Caki2 (cell line): ENCODE measurements at regions not wholly inside any gene's neighbourhood (a gene's known extent, or its start where the extent isn't known, plus 50 kb on each side); places are given as distances from the start of the nearest gene placed in this dataset.
"Not testable (repeated sequence)": the region's sequence is repeated elsewhere in the genome, so short reads cannot be mapped to it uniquely, and the experiment has no call there.

Source experiments
- DNase-seq: peaks from one replicate; pipeline ENCODE4 v3.0.0-alpha.2; 2015; ENCODE audit warnings: low read depth
- in situ Hi-C: cut with HindIII; loops from 2 replicates; pipeline ENCODE4 v1.10.0; 2016; ENCODE audit warnings: low sequenced_read_pairs, low pct_unique_long_range_greater_than_20kb, mixed read lengths

DNA sequence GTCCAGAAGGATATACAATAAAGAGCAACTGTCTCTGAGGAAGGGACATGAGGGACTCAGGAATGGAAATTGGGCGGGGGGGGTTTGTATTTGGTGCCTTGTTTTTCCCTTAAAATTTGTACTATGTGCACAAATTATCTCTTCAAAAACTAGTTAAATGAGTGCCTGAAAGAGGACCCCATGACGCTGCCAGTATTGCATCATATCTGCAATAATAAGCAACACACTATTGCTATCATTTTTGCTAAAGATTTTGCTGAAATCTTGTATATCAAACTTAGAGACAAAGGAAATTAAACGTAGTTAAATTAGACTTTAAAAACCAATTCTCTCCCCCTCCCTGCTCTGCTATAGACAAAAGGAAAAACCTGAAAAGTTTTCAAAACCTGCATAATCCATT, 89.7 kb upstream of the SLC30A5 start:
- no peak for DNase-seq

DNA sequence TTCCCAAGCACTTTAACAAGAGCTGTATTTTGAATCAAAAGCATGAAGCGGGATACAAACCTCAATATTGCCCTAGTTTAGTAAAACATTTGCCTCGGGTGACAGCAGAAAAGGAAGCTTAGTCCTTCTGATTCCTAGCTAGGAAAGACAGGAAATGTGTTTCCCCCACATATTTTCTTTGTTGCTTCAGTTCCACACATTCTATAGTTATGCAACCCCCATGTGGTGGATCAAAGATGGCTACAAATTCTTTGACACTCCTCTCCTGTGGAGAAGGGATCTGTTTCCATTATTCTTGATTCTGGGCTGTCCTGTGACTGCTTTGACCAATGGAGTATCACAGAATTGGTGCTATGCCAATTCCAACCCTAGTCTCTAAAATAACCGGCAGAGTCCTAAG, 89.1 kb upstream of the SLC30A5 start:
- DNase-seq = no peak
- in situ Hi-C loops = no loop called here

More for the DNA sequence above, 89.7 kb upstream of the SLC30A5 start:
- in situ Hi-C loops = no loop called here

DNA sequence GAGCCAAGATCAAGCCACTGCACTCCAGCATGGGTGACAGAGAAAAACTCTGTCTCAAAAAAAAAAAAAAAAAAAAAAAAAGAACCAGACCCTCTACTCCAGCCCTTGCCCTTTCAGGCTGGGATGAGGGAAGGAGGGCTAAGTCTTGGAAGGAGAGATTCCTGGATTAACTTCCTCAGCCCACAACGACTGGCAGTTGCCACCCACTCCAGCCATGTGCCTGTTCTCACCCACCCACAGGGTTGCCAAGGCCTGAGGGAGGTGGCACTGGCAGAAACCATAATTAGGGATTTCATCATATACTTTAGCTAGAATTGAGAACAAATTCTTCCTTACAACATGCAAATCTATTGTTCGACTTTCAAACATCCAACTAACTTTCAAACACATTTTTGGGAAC, 87.8 kb upstream of the SLC30A5 start:
- in situ Hi-C loops = no loop called here
- DNase-seq = no peak

DNA sequence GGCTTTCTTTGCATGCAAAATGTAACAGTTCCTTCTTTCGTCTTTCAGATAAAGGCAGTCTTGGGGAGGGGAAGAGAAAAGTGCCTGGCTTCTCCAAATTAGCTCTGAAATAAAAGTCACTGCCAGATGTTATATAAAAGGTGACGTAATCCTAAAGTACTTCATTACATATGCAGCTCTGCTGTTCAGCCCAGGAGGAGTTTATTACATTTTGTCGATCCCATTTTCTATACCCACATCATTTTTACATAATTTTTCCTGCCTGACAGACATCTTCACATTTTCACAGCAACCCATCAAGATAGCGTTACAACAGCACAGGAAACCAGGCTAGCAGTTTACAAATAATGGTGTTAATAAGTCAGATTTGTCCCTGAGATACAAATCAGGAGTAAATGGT, 86.7 kb upstream of the SLC30A5 start:
- no peak for DNase-seq
- in situ Hi-C loops = no loop called here

DNA sequence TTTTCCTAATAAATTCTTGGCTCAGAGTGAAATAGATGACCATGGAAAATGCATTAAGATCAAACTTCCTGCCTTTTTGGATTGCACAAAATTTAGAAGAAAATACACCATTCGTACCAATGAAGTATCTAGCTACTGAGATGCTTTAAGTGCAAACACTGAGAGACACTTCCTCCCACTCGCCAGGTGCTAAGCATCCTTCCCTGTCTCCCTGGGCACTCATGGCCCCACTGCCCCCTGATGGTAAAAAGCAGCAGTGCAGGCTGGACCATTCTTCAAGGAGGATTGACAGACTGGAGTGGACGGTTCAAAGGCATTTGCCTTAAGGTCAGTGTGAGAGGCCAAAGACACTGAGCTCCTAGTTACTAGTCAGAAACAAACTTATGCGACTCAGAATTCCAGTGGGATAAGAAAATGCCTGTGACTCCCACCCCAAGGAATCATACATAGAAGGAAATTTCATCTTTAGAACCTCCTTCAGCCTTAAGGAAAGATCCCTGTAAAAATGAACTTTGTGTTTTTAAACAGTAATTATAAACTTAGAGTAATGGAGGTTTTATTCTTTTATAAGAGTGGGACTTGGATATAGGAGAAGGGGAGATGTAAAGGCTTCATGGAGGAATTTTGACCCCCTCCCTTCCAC, 86.0 kb upstream of the SLC30A5 start:
- in situ Hi-C loops = no loop called here
- peak; percentile 33 for DNase-seq

DNA sequence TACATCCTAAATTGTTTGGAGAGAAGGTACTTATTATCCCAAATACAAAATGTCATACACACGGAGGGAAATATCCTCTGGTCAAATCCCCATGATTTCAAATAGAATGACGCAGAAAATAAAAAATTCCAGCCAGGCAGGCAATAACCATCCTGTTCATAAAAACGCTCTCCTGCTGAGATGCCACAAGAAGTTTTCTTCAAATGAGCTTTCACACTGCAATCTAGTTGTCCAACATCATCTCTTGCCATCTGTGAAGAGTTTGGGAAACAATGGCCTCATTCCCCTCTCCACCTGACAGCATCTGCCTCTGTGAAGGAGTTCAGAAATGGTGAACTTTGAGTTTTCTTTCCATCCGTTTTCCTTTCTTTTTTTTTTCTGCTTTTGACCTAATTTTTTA, 83.3 kb upstream of the SLC30A5 start:
- in situ Hi-C loops = no loop called here
- DNase-seq = no peak

DNA sequence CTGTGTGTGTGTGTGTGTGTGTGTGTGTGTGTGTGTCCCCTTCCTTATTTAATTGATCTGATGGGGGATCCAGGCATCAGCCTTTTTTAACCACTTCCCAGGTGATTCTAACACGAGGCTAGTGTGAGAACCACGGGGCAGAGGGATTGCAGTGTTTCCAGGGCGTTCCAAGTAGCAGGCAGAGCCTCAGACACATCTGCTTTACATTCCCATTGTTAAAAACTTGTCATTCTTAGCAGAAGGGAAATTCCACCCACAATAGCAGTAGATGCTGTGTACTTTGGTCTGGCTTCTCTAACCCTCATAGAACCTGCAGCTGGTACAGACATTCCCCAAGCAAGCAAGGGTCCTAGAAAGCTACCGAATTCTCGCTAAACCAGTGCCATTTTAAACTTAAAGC, 81.9 kb upstream of the SLC30A5 start:
- no peak for DNase-seq
- in situ Hi-C loops = no loop called here

DNA sequence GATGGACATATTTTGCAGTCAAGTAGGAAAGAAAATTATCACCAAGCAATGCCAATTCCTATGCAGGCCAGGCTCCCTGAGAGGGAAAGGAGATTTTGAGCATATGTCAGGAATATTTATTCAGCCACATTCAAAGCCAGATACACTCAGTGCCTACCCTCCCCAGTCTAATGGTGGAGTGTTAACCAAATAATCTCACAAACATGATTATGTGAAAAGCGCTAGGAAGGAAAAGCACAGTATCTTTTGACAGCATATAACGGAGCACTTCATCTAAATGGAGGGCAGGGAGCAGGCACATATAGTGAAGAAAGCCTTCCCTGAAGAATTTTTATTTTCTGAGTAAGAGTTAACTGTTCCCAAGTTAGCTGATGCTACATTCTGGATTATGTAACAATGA, 80.3 kb upstream of the SLC30A5 start:
- DNase-seq = no peak
- in situ Hi-C loops = no loop called here

DNA sequence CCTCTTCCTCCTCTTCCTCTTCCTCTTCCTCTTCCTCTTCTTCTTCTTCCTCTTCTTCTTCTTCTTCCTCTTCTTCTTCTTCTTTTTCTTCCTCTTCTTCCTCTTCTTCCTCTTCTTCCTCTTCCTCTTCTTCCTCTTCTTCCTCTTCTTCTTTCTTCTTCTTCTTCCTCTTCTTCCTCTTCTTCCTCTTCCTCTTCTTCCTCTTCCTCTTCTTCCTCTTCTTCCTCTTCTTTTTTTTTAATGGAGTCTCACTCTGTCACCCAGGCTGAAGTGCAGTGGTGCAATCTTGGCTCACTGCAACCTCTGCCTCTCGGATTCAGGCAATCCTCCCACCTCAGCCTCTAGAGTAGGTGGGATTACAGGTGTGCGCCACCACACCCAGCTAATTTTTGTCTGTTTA, 79.8 kb upstream of the SLC30A5 start:
- in situ Hi-C loops, DNase-seq: not testable (repeated sequence)

DNA sequence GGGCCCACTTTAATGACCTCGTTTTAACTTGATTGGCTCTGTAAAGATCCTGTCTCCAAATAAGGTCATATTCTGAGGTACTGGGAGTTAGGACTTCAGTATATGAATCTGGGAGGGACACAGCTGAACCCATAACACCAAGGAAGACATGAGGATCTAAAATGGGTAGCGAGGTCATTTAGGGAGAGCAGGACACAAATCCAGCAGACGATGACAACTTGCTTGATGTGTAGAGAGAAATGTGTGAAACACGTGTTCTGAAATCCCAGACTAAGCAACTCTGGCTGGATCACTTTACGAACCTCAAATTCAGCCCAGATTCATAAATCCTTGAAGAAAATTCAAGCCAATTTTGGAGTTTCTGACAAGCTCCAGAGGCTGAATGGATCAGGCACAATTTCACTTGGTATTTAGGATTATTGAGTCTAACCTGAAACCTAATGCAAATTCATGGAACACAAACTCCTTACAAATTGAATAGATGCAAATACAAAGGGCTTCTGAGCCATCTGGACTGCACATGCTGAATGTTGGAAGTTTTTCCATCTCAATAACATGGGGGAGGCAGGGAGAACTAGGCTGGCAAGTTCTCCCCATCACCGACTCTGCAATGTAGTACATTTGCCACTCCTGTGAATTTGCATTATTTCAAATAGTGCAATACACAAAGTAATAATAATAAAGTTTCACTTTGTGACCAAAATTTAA, 74.0 kb upstream of the SLC30A5 start:
- no peak for DNase-seq
- in situ Hi-C loops = no loop called here

DNA sequence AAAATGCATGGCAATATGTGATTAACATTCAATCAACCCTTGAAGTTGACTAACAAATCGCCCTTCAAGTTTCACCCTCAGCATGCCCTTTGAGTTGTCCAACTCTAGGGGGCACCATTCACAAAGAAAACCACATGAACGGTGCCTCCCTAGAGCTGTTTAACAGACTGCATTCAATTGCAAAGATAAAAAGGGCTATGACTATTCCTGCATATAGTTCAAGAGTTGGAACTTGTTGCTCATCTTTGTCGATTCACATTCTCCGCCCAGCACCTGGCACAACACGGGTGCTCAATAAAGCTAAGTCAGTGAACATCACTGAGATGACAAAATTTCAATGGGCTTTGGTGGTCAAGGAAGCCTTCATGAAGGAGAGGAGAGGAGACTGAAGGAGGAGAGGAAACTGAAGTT, 69.6 kb upstream of the SLC30A5 start:
- DNase-seq = no peak
- in situ Hi-C loops = no loop called here

DNA sequence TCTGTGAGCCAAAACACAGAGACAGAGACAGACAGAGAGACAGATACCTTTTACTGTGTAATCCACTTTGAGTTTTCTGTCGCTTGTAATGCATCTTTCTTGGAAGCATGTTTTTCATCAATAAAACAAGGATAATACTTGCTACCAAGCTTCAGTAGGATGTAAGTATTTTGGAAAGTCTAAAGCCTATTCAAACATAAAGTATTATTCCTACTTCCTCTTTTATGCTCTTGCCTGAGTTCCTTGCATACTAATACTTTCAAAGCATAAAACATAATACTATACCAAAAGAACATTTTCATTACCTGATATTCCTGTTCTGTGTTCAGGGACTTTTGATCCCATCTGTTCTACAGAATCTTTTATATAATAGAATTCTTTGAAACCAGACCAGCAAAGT, 64.5 kb upstream of the SLC30A5 start:
- no peak for DNase-seq
- in situ Hi-C loops = no loop called here

DNA sequence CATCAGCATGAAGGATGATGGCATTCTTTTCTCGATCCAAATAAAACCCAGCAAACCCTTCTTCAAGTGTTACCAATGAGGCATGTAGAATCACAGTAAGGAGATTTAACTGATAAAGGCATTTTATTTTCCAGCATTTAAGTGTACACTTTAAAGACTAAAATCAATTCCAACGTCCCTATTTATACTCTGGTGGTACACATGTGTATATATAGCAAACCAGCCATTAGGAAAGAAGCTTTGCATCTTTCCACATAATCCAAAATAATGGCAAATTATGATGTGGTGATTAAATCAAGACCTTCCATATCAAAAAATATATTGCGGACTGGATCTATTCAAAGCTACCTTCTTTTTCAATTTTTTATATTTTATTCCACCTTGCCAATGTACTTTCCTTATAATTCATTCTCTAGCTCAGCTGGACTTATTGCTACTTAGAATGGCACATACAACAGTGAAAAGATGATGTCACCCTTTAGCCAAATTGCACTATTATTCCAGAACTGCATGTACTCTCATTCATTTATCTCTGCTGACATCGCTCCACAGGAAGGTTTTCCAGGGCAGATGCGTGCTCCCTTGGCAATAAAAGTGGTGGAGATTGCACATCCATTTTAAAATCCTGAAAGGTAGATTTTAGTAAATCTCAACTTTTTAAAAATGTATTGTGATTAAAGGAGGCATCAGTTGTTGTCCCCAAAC, 63.3 kb upstream of the SLC30A5 start:
- in situ Hi-C loops = no loop called here
- DNase-seq = no peak

DNA sequence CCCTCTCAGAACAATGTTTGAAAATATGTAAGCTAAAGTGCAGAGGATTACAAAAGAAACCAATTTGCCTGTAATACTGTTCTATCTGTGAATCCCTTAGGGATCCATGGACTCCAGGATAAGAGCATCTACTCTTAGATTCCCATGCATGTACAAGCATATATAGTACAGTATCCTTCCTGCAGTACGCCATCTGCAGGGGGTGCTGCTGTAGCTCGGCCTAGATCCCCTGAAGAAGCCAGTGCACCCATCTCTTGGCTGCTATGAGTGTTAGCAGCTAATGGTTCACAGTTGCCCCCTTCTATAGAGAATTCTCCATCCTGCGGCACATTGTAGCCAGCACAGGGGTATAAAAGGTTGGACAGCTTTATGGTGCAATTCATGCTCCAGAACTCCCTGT, 61.8 kb upstream of the SLC30A5 start:
- DNase-seq = no peak
- in situ Hi-C loops = no loop called here

DNA sequence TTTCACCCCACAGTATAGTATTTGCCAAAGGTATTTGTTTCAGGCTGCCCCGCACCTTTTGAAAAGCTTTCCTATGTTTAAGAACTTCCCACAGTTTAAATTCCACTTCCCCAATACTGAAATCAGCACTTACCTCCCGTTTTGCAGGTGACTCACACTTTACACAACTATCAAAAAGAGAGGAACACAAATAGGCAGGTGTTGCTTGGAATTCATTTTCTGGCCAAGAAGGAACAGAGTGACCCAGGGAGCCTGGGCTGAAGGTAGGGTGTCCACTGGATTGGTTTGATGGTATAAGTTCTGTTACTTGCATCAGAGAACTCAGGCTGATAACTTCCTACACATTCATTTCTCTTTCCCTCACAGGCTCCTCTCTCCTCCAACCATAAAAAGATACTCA, 60.1 kb upstream of the SLC30A5 start:
- no peak for DNase-seq
- in situ Hi-C loops = no loop called here

DNA sequence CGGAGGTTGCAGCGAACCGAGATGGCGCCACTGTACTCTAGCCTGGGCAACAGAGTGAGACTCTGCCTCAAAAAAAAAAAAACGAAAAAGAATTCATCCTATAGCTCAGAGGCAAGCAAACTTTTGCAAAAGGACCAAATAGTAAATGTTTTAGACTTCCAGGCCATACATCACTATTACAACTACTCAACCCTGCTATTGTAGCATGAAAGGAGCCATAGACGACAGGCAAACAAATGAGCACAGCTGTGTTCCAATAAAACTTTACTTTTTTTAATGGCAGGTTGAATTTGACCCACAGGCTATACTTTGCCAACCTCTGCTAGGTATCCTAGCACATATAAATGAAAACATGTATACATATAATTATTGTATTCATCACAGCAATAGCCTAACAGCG, 58.9 kb upstream of the SLC30A5 start:
- DNase-seq = no peak
- in situ Hi-C loops = no loop called here

DNA sequence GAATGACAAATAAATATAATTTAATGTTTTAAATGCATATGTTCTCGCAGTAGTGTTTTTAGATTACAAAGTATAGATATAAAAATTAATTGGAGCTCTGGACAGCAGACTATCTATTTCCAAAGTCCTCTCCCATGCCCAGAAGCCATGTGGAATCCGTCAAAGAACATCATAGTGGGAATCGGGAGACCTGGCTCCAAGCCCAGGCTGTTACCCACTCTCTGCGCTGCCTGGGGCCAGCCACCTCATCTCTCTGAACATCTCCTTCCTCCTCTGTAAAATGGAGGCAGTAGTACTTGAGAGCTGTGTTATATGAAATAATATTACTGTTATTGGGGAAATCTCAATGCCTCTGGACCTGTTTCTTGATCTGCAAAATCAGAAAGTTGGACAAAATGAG, 58.1 kb upstream of the SLC30A5 start:
- in situ Hi-C loops = no loop called here
- no peak for DNase-seq

DNA sequence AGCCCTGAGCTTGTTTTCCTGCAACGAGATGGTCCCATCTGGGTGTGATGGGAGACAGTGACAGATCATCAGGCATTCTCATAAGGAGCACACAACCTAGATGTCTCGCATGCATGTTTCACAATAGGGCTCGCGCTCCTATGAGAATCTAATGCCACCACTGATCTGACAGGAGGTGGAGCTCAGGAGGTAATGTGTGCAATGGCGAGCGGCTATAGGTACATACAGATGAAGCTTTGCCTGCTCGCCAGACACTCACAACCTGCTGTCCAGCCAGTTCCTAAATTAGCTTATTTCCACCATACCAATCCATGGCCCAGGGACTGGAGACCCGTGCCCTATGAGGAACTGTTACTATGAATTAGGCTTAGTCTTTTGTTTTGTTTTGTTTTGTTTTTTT, 55.3 kb upstream of the SLC30A5 start:
- no peak for DNase-seq
- in situ Hi-C loops = no loop called here

DNA sequence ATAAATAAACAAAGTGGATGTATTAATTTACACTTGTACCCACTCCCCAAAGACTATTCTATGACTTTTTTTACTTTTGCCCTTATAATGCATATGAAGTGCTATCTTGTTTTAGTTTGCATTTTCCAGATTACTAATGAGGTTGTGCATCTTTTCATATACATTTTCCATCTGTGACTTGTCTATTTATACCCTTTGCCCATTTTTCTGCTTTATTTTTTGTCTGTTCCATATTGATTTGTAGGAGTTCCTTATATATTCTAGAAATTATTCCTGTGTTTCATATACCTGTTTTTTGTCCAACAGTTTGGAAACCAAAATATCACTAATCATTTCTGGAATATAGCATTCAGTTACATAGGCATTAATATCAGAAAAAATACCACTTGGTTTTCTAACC, 54.0 kb upstream of the SLC30A5 start:
- in situ Hi-C loops = no loop called here
- no peak for DNase-seq

DNA sequence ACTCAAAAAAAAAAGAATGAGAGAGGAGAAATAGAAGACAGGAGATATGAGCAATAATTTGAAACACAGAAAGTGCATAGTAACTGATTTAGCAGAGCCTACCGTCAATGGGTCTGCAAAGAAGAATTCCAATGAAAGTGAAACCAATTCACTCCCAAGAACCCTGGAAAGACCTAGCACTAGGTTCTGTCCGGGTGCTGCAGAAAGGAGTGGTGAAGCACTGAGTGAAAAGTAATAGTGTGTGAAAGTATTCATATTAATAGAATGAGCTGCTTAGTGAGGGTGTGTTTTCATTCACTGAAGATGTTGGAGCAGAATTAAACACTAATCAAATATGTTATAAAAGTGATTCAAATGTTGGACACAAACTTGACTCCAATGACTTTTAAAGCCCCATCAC, 51.3 kb upstream of the SLC30A5 start:
- no peak for DNase-seq
- in situ Hi-C loops = no loop called here
